Activated CD4-positive, alpha-beta T cell treated with anti-CD3 and anti-CD28 coated beads, Interleukin-2, amount 50 U/mL, for 48 hours (primary cell): ENCODE measurements at regions not wholly inside any gene's neighbourhood (a gene's known extent, or its start where the extent isn't known, plus 50 kb on each side); places are given as distances from the start of the nearest gene placed in this dataset.

Experiments
- DNase-seq, 2 experiments: peaks; one replicate each; pipeline ENCODE4 v3.0.0-alpha.2; 2020

DNA sequence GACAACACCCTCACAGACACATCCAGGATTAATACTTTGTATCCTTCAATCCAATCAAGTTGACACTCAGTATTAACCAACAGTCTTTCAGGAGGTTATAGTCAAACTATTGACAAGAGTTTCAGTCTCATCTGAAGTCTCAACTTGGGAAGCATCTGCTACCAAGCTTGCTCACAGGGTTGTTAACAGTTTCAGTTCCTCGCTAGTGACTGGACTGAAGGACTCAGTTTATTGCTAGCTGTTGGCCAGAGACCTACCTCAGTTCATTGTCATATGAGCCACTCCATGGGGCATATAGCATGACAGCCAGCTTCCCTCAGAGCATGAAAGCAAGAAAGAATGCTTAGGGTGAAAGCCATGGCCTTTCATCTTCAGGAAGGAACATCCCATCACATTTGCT is 228.6 kb downstream of the EPHA4 start:
- DNase-seq = no peak

DNA sequence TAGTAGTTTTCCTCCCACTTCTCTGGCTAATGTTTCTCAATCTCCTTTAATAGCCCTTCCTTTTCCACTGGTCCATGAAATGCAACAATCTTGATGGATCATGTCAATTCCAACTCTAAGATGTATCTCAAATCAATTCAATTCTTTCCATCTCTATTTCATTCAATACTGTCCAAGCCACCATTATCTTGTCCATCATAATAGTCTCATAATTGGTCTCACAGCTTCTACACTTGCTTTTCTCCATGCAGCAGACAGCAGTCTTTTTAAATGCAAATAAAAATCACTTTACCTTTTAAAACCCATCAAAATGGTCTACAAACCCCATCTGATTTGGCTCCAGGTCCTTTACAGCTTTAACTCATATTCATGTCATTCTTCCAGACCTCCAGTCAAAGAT is 226.6 kb downstream of the EPHA4 start:
- no peak for DNase-seq

DNA sequence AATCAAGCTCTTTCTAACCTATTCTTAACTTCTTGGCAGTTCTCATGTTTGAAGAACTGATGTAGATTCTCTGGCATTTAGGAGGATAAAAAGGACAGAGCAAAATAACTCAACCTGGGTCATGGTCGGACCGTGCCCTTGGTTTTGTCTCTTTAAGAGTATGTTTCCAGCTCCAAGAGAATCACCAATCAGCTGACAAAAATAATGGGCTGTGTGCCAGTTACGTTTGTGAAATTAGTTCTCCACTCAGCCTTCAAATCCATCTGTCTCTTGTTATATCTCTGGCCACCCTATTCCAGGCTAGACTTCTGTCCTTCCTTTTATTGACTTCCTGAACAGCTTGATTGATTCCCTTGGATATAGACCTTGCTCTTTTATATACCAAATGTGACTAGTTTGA is 225.7 kb downstream of the EPHA4 start:
- no peak for DNase-seq

DNA sequence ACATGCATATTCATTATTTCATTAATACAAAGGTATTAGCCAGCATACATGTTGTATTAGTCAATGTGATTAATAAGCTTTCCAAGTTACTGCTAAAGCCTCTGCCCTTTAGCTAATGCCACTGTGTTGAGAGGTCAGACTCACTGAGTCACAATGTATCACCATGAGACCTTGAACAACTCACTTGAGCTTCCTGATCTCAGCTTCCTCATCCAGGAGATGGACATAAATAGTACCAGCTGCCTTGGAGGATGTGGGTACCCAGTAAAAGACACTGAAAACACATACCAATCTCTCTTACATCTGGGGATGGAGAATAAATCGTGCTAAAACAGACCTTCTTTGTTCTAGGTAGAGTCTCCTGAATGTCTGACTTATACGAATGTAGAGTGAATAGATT is 224.6 kb downstream of the EPHA4 start:
- no peak for DNase-seq

DNA sequence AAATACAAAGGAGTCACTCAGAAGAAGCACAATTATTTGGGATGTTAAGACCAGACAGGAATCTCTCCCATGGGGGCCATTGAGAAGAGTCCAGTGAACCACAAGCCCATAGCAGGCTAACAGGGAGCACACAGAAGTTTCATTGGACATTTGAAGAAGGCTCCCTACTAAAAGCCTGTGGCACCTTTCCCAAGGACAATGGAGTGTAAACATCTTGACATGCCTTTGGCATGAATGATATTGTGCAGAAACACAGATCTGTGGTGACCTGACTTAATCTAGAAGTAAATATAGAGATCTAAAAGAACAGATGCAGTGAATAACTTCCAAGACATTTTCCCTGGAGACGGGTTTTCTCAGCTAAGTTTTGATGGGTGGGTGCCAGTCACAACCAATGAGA is 221.5 kb downstream of the EPHA4 start:
- no peak for DNase-seq

DNA sequence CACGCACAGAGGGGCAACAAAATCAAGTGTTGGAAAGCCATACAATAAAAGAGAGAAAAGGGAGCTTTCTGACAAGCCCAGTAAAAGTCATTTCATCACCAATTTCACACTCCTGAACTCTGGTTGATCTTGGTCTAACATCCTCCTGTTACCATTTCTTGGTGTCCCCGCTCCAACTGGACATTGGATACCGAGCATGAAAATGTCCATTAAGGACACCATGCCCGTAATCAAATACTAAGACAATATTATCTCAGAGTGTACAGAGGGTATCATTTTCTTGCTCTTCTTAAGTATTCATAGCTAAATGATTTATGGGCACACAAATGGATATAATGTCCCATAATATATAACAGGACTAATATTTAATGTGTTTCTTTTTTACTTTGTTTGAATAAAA is 218.9 kb downstream of the EPHA4 start:
- no peak for DNase-seq

DNA sequence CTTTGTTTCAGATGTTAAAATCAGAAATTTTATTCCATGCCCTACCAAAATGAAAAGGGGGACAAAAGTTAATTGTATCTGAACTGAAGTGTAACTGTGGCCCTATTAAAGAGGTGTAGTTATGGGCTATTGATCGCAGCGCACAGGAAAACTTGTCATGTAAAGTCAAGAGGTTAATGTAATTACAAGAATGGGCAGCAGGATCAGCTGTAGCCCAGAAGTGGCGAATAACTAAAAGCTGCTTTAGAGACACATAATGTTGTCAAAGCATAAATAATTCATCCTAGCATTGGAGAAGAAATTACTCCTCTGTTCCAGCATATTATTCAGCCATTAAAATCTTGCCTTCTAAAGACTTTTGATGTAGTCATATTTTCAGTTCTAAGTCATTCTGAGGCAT is 211.8 kb downstream of the EPHA4 start:
- DNase-seq = no peak

DNA sequence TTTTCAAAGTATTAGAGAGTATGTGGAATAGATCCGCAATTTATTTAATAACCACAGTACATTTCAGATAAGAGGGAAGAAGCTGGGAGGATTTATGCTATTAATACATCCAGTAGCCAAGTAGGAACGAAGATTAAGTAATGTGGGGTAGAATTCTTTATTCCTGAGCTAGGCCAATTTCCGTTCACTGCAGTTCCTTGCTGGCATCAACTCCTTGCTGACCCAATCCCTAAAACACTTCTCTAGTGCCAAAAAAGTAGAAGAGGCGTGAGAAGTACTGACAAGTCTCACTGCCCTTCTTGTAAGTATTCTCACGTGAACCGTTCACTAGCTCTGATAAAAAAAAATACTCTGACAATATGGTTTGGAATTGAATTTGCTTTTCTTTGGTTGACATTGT is 211.4 kb downstream of the EPHA4 start:
- no peak for DNase-seq

DNA sequence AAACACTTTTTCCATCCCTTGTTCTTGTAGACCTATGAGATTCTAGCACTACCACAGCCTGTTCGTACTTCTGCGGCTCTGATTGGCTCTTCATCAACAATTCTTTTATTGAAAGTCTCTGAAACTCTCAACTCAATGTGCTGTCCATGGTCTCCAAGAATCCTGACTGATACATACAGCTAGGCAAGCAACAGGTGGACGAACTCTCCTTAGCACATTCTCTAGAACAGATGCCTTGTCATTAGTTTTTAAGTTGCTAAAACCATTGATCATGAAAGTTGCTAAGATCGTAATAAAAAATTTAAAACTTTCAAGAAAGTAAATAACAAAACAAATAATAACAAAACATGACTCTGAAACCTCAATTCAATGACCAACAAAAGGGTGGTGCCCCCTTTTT is 210.5 kb downstream of the EPHA4 start:
- DNase-seq = no peak

DNA sequence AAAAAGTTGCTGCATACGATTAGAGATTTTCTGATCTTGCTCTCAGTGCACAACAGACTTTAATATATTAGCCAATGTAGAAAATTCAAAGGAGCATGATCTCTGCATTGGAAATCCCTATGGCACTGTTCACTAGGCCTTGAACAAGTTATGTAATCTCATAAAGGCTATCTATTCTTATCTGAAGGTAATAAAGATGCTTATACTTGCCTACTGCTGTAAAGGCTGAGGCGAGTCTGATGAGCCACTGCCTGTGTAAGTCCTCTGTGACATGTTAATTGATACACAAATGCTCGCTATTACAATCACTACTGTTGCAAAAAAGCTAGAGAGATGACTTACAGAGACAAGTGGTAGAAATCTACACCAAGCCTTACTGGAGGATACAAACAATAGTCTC is 207.4 kb downstream of the EPHA4 start:
- no peak for DNase-seq
